HG03565 (cell line): ENCODE measurements at regions not wholly inside any gene's neighbourhood (a gene's known extent, or its start where the extent isn't known, plus 50 kb on each side); places are given as distances from the start of the nearest gene placed in this dataset.
A peak's percentile ranks its signal among the peaks of the same experiment; 100 is the strongest.

ENCODE experiments used
- ATAC-seq: cut with Tn5 transposase; IDR thresholded peaks from one replicate; pipeline ENCODE4 v1.9.1; 2021; ENCODE audit warnings: mild to moderate bottlenecking, moderate library complexity; ENCODE audit not compliant: unreplicated experiment

DNA sequence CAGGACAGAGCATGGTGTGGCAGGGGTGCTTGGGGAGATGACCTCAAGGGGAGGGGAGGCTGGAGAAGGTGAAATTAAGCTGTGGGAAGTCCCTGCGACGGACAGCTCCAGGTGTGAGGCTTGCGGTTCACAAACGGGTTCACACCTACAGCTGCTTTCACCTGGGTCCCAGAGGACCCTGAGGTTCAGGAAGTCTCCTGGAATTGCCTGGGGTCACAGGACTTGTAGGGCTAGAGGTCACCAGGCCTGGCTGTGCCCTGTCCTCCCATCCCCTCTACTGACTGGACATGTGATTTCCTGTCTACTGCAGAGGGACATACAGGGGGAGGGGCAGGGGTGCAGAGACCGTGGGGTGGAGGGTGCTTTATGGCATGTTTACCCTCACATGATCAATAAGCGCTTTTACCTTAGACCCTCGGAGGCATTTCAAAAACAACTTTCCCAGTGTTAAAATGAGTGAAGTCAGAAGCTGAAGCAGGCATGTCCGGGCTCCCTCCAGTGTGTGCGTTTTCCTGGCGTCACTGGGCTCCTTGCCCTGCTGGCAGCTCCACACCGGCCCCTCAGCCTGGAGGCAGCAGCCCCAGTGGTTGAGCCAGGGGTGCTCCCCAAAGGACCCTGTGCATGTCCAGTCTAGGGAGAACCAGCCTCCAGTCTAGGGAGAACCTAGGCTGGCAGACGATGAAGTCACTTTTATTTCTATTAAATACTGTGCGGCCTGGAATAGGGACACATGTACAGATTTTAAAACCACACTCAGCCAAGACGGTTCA, 66.6 kb upstream of the IGFBP3 start:
- no peak for ATAC-seq

DNA sequence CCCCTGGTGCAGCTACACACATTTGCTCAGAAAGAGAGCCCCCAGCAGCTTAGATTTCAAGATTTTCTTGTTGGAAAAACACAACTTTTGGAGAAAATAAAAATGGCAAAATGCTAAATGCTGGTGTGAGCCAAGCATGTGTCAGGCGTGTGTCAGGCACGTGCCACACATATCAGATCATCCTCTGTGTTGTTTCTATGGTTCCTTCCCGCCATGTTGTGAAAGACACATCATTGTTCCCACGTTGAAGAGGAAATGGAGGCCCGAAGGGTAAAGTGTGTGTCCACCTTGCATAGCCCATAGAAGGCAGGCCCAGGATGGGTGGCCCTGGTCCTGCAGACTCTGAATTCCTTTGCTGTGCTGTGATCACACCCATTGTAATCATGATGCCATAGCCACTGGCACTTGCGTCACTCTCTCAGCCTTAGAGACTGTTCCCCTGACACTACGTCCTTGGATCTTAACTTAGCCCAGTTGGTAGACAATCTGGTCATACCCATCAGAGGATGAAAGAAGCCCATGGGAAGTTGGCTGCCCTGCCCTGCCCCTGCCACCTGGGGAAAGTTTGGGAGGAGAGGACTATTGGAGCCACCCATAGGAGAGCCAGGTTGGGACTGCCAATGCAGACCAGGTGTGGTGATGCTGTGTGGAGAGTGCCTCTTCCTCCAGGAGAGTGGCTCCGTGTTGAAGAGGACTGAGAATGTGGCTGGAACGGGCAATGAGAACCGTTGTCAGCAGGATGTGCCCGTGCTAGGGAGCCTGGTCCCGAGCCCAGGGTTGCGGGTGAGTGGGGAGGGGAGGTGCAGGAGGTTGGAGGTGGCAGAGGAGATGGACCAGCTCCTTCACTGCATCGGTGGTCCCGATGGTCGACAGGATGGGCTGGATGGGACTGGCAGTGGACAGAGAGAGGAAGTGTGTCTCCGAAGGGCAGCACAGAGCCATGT, 65.6 kb upstream of the IGFBP3 start:
- no peak for ATAC-seq

DNA sequence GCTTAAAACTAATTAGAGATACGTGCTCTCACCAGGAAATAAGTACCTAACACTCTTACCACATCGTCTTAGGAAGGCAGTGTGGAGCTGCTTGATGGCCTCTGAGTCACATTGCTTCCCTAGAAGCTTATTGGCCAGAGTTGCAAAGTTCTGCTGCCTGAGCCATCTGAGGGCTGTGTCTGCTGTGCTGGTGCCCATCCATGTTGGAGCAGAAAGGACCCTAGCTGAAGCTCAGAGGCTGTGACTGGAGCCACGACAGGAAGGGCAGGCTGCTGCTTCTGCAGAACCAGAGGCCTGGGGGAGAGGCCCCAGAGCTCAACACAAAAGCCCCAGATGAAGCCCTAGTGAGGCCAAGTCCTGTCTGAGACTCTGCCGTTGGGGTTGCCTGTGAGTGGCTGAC, 64.8 kb upstream of the IGFBP3 start:
- no peak for ATAC-seq

DNA sequence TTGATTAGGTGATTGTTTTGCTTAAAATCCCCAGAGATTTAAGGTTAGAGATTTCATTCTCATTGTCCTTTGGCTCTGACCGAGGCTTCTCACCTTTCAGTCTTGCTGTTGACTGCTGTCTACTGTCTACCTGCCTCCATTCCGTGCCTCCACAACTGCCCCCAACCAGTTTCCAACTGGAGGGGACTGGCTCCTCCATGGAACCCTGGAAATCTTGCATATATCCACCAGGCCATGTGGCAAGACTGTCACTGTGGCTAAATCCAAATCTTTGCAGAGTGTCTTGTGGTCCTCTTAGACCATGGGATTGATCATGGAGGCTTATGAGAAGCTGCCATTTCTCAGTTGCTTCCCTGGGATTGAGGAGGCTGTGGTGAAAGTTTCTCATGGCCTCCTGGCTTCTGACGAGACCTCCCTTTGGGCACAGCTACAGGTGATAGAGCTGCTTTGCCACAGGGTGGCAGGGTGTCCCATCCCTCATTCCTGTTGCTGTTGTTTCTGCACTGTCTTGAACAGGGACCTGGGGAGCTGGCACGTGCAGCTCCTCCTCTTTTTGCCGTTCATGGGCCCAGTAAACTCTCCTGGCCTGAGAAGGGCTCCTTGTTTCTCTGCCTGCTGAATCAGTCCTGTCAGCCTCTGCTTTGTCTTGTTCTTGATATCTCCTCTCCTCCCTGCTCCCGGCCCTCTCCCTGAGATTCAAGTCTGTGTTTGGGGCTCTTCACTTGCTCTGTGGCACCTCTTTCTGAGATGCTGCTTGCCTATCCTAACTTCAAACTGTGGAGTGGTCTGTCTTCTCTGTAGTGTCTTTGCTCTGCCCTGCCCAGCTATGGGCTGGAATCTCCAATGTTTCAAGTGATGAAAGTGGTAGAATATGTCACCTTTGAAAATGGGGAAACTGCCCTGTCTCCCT, 63.6 kb upstream of the IGFBP3 start:
- no peak for ATAC-seq

DNA sequence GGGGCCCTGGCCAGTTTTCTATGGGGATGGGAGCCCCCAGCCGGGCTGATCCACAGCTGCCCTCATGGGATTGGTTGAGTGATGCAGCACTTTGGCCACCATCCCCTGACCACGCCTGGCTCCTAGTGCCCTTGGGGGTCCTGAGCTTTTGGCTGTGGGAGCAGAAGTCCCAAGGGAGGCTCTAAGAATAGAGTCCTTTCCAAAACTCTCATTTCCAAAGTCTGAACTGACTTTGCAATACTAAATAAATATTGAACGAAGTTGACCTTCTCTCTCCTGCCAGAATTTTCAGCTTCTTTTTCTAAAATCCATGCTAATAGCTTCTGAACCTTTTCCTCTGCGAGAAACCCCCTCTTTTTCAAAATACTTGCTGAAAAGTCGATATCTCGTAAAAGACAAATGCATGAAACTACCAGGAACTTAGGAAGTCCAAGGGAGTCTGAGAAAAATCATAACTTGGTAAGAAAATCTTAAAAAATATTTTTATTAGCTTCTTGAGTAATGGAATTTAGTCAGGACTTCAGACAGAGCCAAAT, 62.7 kb upstream of the IGFBP3 start:
- ATAC-seq = no peak

DNA sequence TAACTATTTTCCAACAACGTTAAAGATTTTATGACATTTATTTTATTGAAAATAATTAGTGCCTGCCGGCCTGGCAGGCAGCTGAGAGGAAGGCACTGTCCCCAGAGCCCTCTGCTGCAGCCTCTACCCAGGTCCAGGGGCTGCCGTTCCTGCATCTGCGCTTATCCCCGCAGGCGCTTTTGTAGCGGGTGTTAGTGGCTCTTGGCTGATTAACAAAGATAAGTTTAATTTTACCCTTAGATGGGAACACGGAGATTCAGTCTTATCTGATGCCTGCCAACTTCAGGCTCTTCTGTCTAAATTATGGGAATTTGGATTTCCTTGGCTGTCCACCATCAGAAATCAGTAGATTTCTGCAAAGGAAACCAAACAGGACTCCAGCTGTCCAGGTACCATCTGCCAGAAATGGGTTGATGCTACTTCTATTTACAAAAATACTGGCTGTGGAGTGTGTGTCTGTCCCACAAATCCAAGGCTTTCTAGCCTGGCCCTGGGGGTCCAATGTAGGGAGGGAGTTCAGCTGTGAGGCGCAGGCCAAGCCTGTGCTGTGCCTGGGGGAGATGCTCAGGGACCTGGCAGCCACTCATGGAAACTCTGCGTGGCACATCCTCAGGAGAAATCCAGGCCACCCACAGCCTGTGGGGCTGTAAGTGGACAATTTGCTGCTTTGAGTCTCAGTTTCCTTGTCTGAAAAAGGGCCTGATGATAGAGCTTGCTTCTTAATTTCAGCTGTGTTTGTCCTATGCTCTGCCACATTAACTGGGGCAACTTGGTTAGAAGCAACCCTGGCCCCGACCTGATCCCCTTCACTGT, 62.0 kb upstream of the IGFBP3 start:
- no peak for ATAC-seq

DNA sequence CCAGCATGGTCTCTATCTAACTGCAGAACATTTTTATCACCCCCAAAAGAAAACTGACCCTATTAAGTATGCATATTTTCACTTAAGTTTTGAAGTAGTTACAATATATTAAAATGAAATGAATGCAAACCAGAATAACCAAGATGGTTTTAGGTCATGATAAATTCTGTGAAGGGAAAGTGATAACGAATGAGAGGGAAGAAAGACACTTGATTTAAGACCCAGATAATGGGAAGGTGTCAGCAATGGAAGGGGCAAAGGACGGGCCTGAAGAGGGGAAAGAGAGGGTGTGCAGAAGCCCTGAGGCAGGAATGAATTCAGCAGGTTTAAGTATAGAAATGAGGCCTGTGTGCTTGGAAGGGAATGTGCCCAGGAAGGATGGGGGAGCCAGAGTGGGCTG, 61.1 kb upstream of the IGFBP3 start:
- ATAC-seq = no peak

DNA sequence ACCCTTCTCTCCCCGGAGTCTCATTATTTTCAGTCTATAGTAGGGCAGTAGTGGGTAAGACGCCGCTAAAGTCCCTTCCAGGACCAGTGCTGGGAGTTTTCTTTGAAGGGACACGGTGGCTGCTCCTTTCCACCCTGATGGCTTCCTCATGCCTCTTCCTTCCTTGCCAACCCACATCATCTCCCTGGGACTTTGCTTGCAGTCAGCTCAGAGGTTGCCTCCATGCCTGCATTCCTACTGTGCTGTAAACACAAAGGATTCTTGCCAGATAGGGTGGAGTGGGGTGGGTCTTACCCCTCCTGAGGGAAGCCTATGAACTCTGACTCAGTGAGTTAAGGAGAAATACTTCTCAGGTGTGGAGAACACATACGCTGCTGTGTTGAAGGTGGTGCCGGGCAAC, 59.9 kb upstream of the IGFBP3 start:
- ATAC-seq = no peak

DNA sequence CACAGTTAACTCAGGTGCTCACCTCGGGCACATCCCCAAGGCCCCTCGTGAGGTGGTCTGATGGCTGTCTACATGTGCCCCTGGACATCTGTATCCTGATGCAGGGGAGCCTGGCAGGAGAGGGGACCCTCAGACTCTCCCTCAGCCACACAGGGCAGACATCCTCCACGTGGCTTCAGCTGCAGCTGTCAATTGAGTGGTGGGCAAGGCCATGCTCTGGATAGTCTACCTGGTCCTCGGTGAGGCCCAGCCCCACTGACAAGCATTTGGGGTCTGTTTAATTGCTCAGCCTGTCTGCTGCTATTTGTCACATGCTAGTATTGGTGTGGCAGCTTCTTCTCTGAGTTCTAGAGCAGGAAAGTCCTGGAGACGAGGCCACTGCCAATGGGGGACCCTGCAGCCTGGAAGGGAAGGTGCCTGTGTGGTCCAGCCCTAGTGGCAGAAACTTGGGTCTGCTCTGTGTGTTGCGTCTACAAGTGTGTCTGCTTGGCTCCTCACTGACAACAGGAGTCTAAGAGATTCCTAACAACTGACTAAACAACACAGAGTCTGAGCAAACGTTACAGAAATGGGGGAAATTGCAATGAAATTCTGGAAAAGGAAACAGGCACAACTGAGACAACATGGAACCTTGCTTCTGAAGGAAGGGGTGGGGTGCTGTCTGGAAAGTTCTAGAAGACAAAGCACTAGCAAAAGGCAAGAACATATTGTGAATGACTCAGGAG, 59.3 kb upstream of the IGFBP3 start:
- no peak for ATAC-seq

DNA sequence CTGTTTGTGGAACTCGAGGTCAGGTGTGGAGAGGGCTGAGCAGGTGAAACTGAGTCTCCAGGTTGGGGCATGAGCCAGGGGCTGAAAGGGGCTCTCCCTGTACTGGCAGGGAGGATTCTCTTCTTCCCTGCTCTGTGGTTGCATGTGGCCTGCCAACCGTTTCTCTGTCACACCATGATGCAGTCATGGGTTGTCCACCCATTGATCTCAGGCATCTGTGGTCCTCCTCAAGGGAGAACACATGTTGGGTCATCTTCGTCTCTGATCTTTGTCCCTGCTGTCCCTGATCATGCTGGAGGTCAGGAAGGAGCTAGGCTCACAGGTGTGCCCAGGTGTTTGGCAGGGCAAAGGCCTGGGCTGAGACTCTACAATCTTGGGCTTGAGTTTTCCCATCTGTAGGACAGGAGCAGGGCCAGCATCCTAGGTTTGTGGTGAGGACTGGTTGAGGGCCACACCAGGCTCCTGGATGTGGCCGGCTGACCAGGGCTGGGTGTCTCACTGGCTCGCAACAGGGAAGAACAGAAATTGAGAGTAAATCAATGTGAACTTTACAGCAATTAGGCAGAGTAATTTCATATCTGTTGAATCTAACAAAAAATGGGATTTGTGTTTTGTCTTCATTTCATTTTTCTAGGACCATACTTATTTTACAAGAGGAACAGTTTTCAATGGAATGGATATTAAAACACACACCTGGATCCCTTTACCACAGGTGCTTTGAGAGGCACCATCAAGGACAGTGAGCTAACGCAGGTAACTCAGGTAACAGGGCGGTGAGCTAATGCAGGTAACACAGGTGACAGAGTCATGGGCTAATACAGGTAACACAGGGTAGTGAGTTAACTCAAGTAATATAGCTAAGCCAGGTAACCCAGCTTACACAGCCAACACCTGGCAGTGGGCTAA, 58.5 kb upstream of the IGFBP3 start:
- no peak for ATAC-seq

DNA sequence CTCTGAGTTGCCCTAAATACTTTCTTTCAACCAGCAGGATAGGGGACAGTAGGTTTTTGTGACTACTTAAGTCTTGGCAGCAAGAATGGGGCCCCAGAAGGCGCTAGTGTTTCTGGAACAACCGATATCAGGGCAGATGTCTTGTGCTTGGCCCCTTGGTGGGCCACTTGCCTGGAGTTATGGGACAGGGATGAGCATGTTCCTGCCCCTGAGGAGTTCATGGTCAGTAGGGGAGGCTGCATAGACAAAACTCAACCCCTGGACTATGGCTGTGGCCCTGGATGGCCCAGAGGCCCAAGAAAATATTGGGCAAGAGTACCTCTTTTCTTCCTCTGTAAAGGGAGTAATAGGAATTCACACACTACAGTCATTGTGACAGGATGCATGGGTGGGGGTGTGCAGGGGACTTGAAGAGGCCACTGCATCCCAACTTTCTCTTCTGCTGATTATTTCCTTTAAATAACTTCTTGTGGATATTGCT, 57.7 kb upstream of the IGFBP3 start:
- ATAC-seq = no peak

DNA sequence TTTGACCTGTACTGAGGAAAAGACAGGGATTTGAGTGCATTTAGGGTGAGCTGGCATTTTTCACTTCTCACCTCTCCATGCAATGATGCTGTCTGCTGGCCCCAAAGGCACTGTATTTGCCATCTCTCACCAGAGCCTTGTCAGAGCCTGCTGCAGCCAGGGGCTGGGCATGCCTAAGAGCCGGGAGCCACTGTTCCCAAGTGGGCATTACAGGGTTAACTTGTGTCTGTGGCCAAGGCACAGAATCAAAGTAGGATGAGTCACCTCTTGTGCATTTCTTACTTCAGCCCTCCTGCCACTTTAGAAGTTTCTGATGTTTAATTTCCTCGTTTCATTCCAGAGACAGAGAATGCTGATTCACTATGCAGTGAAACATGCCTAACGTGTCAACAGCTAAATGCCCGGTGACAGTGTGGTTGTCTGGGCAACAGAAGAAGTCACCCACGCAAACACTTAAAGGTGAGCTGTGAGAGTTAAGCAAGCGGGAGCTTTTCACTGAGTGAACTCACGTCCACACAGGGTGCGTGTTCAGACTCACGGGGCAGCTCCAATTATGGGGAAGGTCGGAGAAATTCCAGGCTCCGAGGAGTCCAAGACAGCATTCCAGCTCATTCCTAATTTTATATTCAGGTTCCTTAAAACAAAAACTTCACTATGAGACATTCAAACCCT, 57.1 kb upstream of the IGFBP3 start:
- ATAC-seq = peak; percentile 43

DNA sequence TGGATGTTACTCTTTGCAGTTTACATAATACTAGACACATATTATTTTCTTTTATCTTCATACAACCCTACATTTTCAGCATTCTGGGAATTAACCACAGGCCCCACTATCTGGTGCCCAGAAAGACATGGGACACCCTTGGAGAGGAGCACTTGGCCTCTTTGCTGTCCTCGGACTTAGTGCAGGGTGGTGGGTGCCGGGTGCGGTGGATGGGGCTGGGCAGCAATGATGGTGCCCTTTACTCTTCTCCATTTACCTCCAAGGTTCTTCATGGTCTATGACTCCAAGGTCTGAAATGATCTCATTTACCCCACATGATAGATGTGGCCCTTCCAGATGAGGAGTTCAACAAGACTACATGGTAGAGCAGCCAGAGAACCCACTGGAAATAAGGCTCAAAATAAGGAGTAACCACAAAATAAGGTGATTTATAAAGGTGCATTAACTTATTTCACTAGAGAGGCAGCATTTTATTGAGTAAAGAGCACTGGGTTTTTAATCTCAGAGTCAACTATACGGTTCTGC, 56.2 kb upstream of the IGFBP3 start:
- ATAC-seq = no peak

DNA sequence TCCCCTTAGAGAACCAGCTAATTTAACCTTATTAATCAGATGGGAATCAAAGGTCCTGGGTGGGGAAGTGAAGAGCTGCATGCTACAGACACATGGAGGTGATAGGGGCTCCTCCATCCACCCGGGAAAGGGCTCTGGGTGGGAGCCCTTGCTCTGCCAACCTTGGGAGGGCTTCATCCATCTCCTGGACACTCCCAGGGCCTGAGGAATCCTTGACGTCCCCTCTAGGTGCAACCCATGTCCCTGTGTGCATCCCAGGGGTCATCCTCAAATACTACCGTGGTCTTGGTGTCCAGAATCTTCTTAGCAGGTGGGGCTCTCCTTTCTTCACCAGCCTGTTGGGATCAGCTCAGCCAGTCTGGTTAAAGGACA, 55.4 kb upstream of the IGFBP3 start:
- no peak for ATAC-seq

DNA sequence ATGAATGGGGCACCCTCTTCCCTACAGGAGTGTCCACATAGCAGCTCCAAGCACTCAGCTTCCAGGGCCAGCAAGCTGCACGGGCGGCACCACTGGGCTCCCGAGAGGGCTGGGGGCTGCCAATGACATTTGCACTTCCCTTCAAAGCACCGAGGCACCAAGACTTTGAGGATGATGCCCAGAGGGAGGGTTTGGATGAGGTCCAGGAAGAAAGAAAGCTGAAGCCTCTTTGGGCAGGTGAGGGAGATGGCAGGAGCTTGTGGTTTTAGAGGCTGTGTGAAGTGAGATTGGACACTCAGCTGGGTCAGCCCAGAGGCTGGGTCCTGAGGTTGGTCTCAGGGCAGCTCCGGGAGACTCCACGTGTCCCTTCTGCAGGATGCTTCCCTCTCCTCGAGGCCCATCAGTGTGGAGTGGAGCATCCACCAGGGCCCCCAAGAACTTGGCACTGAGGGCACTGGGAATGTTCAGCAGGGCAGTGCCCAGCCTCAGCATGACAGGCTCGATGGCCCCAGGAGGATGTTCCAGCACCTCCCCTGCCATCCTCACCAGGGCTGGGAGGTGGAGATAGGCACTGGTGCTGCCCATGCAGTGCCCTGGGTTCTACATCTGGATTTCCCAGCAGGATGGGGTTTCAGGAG, 54.9 kb upstream of the IGFBP3 start:
- no peak for ATAC-seq

DNA sequence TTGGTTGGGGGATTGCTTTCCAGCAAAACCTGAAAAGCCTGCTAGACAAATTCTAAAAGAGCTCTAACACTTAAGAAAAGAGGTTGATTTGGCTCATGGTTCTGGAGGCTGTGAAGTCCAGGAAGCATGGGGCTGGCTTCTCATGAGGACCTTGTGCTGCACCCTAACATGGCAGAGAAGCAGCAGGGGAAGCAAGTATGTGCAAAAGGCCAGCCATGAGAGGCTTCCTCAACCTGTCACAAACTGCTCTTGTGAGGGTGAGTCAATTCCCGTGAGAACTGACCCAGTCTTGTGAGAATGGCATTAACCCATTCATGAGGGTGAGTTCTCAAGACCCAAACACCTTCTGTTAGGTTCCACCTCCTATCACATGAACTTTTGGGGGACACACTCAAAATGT, 54.3 kb upstream of the IGFBP3 start:
- no peak for ATAC-seq
